ENCODE measurements at regions not wholly inside any gene's neighbourhood (a gene's known extent, or its start where the extent isn't known, plus 50 kb on each side); places are given as distances from the start of the nearest gene placed in this dataset.

DNA sequence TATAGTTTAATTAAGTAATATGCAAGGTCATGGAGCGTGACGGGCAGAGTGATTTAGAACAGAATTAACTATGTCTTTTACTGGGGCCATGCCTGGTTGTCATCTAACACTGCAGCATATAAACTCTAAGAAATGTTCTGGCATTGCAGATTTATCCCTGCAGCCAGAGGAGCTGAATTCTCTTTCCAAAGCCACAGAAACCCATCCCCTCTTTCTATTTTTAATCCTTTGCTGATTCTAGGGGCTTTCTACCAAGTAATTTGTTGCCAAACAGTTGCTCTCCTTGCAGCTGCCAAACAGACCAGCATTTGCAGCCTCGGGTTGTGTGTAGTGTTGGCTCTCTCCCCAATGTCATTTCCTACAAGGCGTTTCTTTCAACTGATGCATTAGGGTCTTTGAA is 243.2 kb upstream of the MON1B start:
- TF ChIP-seq, protein P1, sequence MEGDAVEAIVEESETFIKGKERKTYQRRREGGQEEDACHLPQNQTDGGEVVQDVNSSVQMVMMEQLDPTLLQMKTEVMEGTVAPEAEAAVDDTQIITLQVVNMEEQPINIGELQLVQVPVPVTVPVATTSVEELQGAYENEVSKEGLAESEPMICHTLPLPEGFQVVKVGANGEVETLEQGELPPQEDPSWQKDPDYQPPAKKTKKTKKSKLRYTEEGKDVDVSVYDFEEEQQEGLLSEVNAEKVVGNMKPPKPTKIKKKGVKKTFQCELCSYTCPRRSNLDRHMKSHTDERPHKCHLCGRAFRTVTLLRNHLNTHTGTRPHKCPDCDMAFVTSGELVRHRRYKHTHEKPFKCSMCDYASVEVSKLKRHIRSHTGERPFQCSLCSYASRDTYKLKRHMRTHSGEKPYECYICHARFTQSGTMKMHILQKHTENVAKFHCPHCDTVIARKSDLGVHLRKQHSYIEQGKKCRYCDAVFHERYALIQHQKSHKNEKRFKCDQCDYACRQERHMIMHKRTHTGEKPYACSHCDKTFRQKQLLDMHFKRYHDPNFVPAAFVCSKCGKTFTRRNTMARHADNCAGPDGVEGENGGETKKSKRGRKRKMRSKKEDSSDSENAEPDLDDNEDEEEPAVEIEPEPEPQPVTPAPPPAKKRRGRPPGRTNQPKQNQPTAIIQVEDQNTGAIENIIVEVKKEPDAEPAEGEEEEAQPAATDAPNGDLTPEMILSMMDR (IDR thresholded peaks at IDR 0.05): no peak
- TF ChIP-seq EP300 (IDR thresholded peaks at IDR 0.05): no peak
